HUDEP-2 (cell line): ENCODE measurements at regions not wholly inside any gene's neighbourhood (a gene's known extent, or its start where the extent isn't known, plus 50 kb on each side); places are given as distances from the start of the nearest gene placed in this dataset.
"Not testable (repeated sequence)": the region's sequence is repeated elsewhere in the genome, so short reads cannot be mapped to it uniquely, and the experiment has no call there.

Experiments used
- DNase-seq, 76 experiments: peaks; one replicate each; lab custom pipeline; 2025; ENCODE audit not compliant: unreplicated experiment in 76 of 76; lab: John Stamatoyannopoulos, UW

DNA sequence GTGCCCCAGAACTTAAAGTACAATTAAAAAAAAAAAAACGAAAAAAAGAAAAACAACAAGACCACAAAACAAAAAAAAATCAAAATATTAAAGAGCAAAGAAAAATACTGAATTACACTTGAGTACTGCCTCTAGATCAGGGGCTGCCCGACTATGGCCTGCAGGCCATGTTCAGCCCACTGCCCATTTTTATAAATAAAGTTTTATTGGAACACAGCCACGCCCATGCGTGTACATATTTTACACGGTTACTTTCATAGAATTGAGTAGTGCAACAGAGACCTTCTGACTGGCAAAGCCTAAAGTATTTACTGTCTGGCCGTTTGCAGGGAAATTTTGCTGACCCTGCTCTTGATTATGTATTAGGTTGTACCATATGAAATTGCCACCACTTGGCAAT lies 130.5 kb downstream of the ATXN3L start:
- no peak for DNase-seq

DNA sequence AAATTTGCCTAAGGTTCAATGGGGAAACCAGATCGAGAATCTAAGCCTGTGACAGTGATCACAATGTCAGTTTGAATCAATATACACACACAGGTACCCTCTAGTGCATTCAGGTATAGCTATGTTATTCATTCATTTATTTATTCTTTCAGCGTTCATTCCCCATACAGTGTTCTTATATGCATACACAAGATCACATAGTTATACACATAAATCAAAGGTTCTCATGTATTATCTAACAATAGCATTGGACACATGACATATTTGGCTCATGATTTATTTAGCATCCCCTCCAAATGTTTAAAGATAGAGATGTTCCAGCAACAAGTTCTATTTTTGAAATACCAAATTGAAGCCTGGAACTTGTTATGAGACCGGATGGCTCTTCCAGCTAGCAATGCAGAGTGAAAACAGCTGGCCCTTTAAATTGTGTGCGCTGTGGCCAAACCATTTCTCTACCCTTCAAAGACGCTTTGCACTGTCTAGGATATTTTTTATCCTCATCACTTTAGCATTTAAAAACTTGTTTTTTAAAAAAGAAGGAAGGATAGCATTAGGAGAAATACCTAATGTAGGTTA lies 131.0 kb downstream of the ATXN3L start:
- no peak for DNase-seq

DNA sequence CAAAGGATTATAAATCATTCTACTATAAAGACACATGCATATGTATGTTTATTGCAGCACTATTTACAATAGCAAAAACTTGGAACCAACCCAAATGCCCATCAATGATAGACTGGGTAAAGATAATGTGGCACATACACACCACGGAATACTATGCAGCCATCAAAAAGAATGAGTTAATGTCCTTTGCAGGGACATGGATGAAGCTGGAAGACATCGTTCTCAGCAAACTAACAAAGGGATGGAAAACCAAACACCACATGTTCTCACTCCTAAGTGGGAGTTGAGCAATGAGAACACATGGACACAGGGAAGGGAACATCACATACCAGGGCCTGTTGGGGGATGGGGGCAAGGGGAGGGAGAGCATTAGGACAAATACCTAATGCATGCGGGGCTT lies 133.2 kb downstream of the ATXN3L start:
- not testable (repeated sequence) for DNase-seq

DNA sequence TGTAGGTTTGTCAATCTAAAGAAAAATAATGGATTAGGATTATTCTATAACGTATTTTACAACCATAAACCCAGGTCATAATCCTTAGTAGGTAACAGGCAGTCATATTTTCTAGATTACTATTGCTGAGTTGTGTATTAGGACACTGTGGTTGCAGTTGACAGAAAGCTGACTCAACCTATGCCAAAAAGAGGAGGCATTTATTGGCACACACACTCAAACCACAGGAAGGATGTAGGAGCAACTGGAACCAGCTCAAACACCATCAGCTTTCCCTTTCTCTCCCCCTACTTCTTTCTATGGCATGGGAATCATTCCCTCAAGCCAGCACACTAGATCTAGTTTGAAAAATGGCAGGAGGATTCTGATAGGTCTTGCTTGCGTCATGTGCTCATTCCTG lies 136.4 kb upstream of the FAM9C start:
- no peak for DNase-seq

DNA sequence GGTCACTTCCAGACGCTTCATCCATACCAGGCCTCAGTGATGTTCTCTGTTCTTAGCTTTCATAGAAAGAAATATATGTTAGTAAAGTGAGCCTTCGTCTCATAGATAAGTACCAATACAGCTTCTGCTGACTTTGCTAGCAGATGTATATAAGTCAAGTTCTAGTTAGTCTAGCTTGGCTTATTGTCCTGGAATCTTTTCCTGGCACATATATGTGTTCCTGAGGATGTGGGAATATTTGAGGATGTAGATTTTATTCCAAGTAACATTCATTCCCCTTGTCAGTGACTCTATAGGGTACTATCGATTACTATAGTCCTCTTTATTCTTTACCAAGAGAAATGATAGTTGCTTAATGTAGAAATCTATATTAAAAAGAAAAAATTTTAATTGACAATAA lies 135.2 kb upstream of the FAM9C start:
- DNase-seq, result no peak

DNA sequence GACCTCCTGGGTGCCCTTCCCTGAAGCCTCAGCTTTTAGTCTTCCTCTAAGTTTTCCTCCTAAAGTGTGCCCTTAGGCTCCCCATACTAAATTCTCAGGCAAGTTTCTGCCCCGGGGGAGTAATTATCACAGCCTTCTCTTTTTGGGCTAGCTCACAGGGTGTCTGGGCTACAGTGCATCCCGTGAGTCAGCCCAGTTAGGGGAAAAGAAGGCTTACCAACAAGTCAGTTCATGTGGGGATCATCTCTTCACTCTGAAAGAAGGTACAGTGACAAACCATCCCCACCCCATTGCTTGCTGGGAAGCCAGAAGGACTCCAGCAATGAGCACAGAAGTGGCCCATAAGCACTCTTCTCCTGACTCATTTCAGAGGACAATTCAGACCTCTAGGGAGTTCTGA lies 134.7 kb upstream of the FAM9C start:
- DNase-seq, result no peak

DNA sequence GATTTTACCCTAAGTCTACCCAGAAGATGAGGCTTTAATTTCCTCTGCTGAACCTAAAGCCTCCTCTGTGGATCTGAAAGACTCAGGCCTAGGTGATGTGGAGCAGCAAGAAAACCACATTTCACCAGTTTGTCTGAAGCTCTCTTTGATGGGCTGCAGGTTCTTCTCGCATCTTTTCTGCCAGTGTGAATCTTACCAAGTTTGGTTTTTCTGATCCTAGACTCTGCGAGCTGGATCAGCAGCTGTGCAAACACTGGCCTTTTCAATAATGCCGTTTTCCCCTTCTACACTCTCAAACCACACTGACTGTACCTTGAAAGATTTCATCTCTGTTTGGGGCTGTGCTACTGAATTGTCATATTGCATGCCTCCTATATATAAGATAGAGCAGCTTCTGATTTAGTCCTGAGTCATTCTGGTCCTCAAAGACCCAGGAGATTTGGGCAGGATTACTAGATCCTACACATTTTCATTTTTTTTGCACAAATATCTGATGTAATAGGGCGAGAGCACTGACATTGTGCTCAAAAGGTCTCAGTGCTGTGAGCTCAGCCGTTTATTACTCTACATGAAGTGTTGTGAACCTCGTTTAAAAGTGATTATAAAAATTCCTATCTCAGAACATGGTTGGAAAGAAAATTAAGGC lies 133.6 kb upstream of the FAM9C start:
- no peak for DNase-seq

DNA sequence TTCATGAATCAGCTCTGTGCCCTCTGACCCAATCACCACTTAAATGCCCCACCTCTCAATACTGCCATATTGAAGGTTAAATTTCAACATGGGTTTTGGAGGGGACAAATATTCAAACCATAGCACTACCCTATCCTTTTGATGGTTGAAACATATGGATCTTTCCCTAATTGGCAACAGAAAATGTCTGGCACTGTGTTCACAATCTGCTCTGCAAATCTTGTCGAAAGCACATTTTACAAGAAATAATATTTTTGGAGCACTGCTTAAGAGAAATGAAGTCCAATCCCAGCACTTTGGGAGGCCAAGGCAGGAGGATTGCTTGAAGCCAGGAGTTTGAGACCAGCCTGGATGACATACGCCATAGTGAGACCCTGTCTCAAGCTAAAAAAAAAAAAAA lies 130.6 kb upstream of the FAM9C start:
- no peak for DNase-seq

DNA sequence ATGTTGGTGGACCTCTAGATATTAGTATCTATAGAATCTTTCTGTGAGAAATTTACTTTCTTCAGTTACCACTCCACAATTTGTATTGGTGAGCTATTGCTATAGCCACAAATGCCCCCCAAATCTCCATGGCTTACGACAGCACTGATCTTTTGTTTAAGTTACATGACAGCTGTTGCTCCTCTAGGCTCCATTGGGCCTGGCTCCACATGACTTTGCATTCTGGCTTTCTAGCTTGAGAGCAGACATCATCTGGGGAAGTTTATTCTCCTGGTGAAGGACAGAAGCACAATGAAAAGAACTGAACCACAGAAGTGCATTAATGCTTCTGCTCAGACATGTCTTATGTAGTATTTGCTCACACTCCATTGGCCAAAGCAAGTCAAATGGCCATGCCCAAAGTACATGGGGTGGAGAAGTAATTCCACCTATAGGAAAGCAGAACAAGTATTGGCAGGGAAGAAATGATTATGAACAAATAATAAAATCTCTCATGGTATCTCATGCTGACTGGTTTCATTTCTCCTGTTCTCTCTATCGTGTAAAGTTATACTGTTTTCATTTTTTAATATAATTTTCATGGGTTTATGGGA lies 126.6 kb upstream of the FAM9C start:
- DNase-seq, result no peak

DNA sequence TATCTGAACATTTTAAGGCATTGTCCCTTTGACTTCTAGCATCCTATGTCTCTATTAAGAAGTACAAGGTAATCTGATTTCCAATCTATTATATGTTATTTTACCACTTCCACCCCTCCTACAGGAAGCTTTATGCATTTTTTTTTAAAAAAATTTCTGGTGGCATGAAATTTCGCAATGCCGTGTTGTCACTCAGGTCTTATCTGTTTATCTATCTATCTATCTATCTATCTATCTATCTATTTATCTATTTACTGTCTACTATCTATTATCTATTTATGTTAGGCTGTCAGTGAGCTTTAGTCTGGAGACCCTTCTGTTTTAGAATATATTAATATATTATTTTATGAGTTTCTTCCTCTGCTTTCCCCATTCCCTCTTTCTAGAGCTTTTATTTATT lies 125.3 kb upstream of the FAM9C start:
- no peak for DNase-seq

DNA sequence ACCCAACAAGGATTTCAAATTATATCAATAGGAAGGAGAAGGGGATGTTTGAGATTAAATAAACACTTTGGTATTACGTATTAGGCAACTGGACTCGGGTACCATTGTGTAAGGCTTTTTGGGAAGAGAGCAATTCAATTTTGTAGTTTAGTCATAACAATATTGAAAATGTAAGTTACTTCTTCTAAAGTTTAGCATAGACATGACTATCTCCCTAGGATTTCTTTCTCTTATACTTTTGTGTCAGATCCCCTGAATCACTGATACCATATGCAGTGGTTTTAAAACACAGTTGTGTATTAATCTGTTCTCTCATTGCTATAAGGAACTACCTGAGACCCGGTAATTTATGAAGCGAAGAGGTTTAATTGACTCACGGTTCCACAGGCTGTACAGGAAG lies 123.8 kb upstream of the FAM9C start:
- DNase-seq, result no peak

DNA sequence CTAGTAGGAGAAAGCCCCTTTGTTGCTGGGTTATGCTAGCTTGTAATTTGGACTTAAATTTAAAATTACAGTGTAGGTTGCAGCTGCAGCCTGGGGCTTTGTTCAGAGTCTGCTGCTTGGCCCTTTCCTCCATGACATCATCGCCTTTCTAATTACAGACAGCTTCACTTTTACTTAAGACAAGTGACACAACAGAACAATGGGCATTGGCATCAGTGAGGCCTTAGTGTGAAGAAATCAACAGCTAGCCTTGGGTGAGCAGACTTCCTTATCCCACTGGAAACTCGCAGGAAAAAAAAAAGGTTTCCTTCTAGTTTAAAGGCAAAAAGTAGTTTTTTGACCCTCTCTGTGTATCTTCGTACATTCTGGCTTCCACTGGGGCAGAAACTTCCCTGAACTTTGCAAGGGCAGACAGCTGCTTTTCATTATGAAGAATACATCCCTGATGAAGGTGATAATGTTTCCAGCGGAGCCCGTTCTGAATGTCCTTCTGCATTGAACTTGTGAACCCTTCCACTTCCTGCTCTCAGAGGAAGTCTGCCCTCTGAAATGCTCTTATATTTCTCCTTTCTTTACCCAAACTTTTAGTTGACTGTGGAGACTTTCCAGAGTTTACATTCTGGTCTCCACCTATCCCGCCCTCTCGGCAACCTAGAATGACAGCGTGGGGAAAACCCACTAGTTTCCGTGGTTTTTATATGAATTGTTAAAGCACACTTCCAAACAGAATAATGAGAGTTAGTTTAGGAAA lies 123.2 kb upstream of the FAM9C start:
- DNase-seq, result no peak

DNA sequence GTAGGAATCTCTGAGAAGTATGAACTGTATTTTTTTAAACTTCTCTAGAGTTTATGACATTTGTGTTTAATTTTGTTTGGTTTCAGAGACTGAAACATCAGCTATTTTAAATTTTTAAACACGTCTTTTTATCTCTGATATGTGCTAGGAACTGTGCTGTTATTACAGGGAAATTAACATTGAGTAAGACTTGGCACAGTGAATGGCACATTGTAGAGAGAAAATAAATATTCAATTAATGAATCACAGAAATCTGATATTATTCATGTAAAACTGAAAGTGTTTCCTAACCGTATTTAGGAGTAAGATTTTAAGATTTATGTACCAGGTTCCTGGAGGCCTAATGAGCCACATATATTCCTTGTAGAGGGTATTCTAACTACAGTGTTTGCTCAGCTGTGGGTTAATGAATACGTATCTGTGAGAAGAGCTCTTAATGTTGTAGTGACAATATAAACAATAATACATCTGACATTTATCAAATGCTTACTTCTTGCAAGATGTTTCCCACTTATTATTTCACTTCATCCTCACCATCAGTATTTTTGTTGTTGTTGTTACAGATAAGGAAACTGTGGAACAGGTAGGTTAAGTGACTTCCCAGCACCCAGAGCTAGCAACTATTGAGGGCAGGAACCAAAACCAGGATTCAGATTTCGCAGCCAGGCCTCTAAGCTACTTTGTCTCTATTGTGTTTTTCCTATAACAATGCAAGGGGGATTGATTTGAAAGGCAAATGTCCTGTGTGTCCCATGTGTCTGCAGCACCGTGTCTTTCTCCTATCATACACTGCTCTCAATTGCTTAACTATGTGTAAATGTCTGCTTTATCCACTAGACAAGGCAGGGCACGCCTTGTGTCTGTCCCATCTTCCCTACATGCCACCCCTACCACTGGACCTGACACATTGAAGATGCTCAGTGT lies 121.1 kb upstream of the FAM9C start:
- DNase-seq, result no peak

DNA sequence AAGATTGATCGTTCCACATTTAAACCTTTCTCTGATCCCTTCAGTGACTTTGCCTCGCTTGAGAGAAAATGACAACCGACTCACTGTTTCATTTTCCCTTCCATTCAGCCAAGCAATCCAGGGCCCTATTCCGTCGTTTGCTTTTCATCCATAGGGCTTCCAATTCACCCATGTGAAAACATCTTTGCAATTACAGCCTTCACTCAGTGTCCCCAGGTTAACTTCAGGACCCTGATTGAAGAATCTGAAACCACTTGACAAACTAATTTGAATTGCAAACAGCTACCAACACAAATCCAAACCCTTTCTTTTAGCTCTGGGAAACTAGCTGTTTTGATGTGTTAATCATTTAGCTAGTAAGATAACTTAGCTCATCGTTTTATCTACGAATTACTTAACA lies 120.2 kb upstream of the FAM9C start:
- DNase-seq, result no peak

DNA sequence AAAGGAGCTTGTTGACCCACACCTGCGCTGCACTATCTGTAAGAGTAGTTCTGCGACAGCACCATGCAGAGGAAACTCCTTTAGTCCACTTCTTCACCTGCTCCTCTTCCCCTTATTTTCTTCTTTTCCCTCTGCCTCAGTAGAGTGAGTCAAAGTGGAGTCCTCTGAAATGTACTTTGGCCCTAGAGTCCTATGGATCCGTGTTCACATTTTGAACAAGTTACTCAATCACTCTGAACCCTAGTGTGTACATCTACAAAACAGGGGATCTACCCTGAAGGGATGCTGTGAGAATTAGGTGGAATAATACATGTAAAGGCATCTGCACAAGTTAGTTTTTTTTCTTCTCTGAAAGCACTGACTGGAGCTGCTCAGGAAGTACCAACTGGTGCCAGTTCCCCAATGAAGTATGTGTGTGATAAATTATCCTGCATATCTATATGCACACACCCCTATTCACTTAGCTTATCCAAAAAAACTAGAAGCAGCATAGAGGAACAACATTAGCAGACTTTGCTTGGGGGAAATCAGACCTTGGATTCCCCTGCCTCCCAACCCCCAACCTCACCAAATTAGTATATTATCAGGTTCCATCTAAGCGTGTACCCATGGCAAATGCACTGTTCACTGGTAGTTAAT lies 118.5 kb upstream of the FAM9C start:
- DNase-seq, result no peak

DNA sequence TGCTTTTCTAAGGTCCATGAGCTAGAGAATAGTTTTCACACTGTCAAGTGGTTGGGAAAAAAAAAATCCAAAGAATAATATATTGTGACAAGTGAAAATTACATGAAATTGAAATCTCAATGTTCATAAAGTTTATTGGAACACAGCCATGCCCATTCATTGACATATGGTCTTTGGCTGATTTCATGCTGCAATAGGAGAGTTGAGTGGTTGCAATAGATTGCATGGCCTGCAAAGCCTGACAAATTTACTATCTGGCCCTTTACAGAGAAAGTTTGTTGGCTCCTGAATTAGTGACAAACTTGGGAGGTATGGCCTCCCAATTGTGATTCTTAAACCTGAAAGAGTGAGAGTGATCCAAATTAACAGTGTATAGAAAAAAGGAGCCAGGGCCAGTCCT lies 115.5 kb upstream of the FAM9C start:
- DNase-seq, result no peak

DNA sequence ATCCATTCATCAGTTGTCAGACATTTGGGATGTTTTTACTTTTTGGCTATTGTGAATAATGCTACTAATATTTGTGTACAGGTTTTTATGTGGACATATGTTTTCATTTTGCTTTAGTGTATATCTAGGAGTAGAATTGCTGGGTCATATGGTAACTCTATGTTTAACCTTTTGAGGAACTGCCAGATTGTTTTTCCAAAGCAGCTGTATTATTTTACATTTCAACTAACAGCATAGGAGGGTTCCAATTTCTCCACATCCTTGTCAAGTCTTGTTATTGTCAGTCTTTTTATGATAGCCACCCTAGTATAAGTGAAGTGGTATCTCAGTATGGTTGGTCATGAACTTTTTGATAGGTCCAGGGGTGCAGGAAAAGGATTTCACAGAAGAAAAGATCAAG lies 114.5 kb upstream of the FAM9C start:
- no peak for DNase-seq

DNA sequence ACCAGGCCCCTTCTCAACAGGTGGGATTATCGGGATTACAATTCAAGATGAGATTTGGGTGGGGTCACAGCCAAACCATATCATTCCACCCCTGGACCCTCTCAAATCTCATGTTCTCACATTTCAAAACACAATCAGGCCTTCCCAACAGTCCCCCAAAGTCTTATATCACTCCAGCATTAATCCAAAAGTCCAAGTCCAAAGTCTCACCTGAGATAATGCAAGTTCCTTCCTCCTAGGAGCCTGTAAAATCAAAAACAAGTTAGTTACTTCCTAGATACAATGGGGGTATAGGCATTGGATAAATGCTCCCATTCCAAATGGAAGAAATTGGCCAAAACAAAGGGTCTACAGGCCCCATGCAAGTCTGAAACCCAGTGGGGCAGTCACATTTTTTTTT lies 111.1 kb upstream of the FAM9C start:
- DNase-seq, result not testable (repeated sequence)

DNA sequence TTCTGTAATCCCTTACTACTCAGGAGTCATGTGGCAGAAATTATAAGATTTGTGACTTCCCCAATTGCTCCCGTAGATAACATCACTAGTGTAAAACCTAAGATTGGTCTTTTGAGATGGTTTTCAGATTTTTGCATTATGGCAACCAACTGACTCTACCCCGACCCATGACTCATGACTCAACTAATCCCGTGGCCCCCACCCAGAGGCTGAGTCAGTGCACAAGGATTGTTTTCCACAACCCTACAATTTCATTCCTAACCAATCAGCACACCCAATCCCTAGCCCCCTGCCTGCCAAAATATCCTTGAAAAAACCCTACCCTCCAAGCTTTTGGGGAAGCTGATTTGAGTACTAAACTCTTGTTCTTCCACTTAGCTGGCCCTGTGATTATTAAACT lies 109.4 kb upstream of the FAM9C start:
- DNase-seq, result no peak

DNA sequence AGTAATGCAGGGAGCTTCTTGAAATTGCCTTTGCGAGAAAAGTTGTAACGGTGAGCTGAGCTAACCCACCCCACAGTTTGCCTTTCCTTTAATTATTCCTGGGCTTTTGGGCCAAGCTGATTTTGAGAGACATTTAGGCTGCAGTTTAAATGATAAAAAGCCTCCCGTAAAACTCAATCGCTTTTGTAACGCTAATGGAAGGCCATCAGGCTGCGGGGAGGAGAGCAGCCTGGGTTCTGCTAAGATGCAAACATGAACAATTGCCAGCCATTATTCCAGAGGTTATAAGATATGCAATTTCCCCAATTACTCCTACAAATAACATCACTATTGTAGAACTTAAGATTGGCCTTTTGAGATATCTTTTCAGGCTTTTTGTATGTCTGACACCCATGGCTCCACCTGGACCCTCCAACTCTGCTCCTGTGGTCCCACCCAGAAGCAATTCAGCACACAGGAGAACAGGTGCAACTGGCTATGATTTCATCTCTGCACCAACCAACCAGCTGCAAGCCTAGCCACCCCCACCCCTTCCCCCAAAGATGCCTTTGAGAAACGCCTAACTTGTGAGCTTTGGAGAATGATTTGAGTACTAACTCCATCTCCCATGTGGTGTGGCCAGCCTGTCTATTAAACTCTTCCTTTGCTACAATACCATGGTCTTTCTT lies 108.2 kb upstream of the FAM9C start:
- DNase-seq, result no peak
